DND-41 (cell line): ENCODE measurements at regions not wholly inside any gene's neighbourhood (a gene's known extent, or its start where the extent isn't known, plus 50 kb on each side); places are given as distances from the start of the nearest gene placed in this dataset.

Experiments
- ATAC-seq: fragments of 200-7000 bp; cut with Tn5 transposase; 3 replicates; pipeline ENCODE4 v1.9.1; 2021; ENCODE audit warnings: low read depth; ENCODE audit not compliant: insufficient read depth
- DNase-seq: peaks from one replicate; pipeline ENCODE4 v3.0.0-alpha.2; 2020
- H2AFZ ChIP-seq: 2 replicates; pipeline ENCODE4 v1.6.0; 2012; ENCODE audit warnings: low read depth, low read length
- H3K27ac ChIP-seq: 2 replicates; pipeline ENCODE4 v1.5.1; 2012; ENCODE audit warnings: low read length, inconsistent platforms
- H3K27me3 ChIP-seq: fragments of 200-600 bp; sonication (generic); 2 replicates; pipeline ENCODE4 v1.6.0; 2012; ENCODE audit warnings: low read length, mild to moderate bottlenecking, inconsistent platforms; ENCODE audit not compliant: insufficient read depth, poor library complexity
- H3K36me3 ChIP-seq: 2 replicates; pipeline ENCODE4 v1.5.1; 2012; ENCODE audit warnings: low read length, inconsistent platforms; ENCODE audit not compliant: insufficient read depth
- H3K4me1 ChIP-seq: 2 replicates; pipeline ENCODE4 v1.5.1; 2012; ENCODE audit warnings: mild to moderate bottlenecking, low read length; ENCODE audit not compliant: insufficient read depth
- H3K4me2 ChIP-seq: 2 replicates; pipeline ENCODE4 v1.6.0; 2012; ENCODE audit warnings: mild to moderate bottlenecking, moderate library complexity, low read length, inconsistent platforms; ENCODE audit not compliant: insufficient read depth
- H3K4me3 ChIP-seq, 2 experiments: fragments of 200-600 bp in 1 of 2; shearing (Covaris generic) in 1 of 2; 2 replicates each; pipeline ENCODE4 v1.5.1; 2012 to 2016; ENCODE audit warnings: inconsistent platforms in 2 of 2, low read length in 2 of 2, mild to moderate bottlenecking in 2 of 2, low read depth in 1 of 2, moderate library complexity in 1 of 2
- H3K79me2 ChIP-seq: 2 replicates; pipeline ENCODE4 v1.6.0; 2012; ENCODE audit warnings: low read length, inconsistent platforms; ENCODE audit not compliant: insufficient read depth
- H3K9ac ChIP-seq: 2 replicates; pipeline ENCODE4 v1.6.0; 2012; ENCODE audit warnings: low read depth, mild to moderate bottlenecking, inconsistent platforms, low read length, moderate library complexity
- H3K9me3 ChIP-seq: 2 replicates; pipeline ENCODE4 v1.5.1; 2012; ENCODE audit warnings: low read length, moderate library complexity, mild to moderate bottlenecking, inconsistent platforms; ENCODE audit not compliant: insufficient read depth, severe bottlenecking
- H4K20me1 ChIP-seq: 2 replicates; pipeline ENCODE4 v1.6.0; 2012; ENCODE audit warnings: low read length; ENCODE audit not compliant: insufficient read depth
- CTCF ChIP-seq: IDR thresholded peaks from 2 replicates; pipeline ENCODE4 v1.5.1; 2012; ENCODE audit warnings: borderline replicate concordance, low read length, moderate library complexity, mild to moderate bottlenecking; ENCODE audit not compliant: poor library complexity, severe bottlenecking; ENCODE audit errors: extremely low read depth
- EZH2 ChIP-seq: IDR thresholded peaks from 3 replicates; pipeline ENCODE4 v1.6.1; 2012; ENCODE audit warnings: borderline replicate concordance, low read depth, mild to moderate bottlenecking, moderate library complexity, low read length, inconsistent platforms; ENCODE audit not compliant: severe bottlenecking

- H2AFZ ChIP-seq: no peak overlapping the region
- no peak overlapping the region for H3K9ac ChIP-seq
- no peak overlapping the region for H3K4me2 ChIP-seq
- H3K27me3 ChIP-seq: peaks cover 2% of the 10 kb centered on the region
- H4K20me1 ChIP-seq: no peaks in the 10 kb centered on the region
- no peak overlapping the region for H3K27ac ChIP-seq
- ATAC-seq: no peak
- H3K79me2 ChIP-seq: no peaks in the 10 kb centered on the region
- no peaks in the 10 kb centered on the region for H3K9me3 ChIP-seq
- no peak overlapping the region for H3K4me3 ChIP-seq
- no peaks in the 10 kb centered on the region for H3K36me3 ChIP-seq
- DNase-seq: no peak
- TF ChIP-seq EZH2 (no peak), CTCF (no peak)
- no peaks in the 10 kb centered on the region for H3K4me1 ChIP-seq
These were observed 61.3 kb upstream of the FAM20A start for GRCh38 chr17:68662479-68662878.

GRCh38 chr17:68662037-68662432, 60.9 kb upstream of the FAM20A start:
- H3K36me3 ChIP-seq: no peaks in the 10 kb centered on the region
- H3K27ac ChIP-seq: no peak overlapping the region
- DNase-seq (no peak), ATAC-seq (no peak)
- peaks cover 2% of the 10 kb centered on the region for H3K27me3 ChIP-seq
- no peaks in the 10 kb centered on the region for H3K4me1 ChIP-seq
- no peak overlapping the region for H2AFZ ChIP-seq
- H3K4me2 ChIP-seq: no peak overlapping the region
- TF ChIP-seq CTCF: no peak
- no peak overlapping the region for H3K9ac ChIP-seq
- H3K79me2 ChIP-seq: no peaks in the 10 kb centered on the region
- no peaks in the 10 kb centered on the region for H4K20me1 ChIP-seq
- H3K4me3 ChIP-seq: no peak overlapping the region
- H3K9me3 ChIP-seq: no peaks in the 10 kb centered on the region

GRCh38 chr17:68661265-68662036, 60.3 kb upstream of the FAM20A start:
- H3K36me3 ChIP-seq: no peaks in the 10 kb centered on the region
- peaks cover 2% of the 10 kb centered on the region for H3K27me3 ChIP-seq
- no peak overlapping the region for H3K27ac ChIP-seq
- H3K79me2 ChIP-seq: no peaks in the 10 kb centered on the region
- H3K9me3 ChIP-seq: no peaks in the 10 kb centered on the region
- no peak for DNase-seq
- no peaks in the 10 kb centered on the region for H4K20me1 ChIP-seq
- H3K4me2 ChIP-seq: no peak overlapping the region
- H2AFZ ChIP-seq: no peak overlapping the region
- TF ChIP-seq CTCF: no peak
- no peak for TF ChIP-seq EZH2
- no peak overlapping the region for H3K9ac ChIP-seq
- H3K4me1 ChIP-seq: no peaks in the 10 kb centered on the region
- ATAC-seq: no peak
- no peak overlapping the region for H3K4me3 ChIP-seq
